HPDE6-E6E7 (cell line): ENCODE measurements at regions not wholly inside any gene's neighbourhood (a gene's known extent, or its start where the extent isn't known, plus 50 kb on each side); places are given as distances from the start of the nearest gene placed in this dataset.
"Not testable (repeated sequence)": the region's sequence is repeated elsewhere in the genome, so short reads cannot be mapped to it uniquely, and the experiment has no call there.

Source experiments
- DNase-seq: peaks from one replicate; pipeline ENCODE4 v3.0.0; 2011; ENCODE audit warnings: missing footprints; ENCODE audit errors: extremely low spot score

GRCh38 chrX:45823536-45823935 is 622.9 kb upstream of the DIPK2B start:
- no peak for DNase-seq

- DNase-seq, result no peak
These were observed 621.4 kb upstream of the DIPK2B start for GRCh38 chrX:45822124-45822523.

GRCh38 chrX:45818913-45819312 is 618.2 kb upstream of the DIPK2B start:
- no peak for DNase-seq

GRCh38 chrX:45815441-45815840 is 614.8 kb upstream of the DIPK2B start:
- no peak for DNase-seq

GRCh38 chrX:45811326-45811725 is 610.6 kb upstream of the DIPK2B start:
- DNase-seq, result no peak

GRCh38 chrX:45807572-45808425 is 607.1 kb upstream of the DIPK2B start:
- DNase-seq, result no peak

GRCh38 chrX:45806410-45807121 is 605.9 kb upstream of the DIPK2B start:
- DNase-seq, result no peak

GRCh38 chrX:45804276-45804675 is 603.6 kb upstream of the DIPK2B start:
- no peak for DNase-seq

- peak; percentile 35 for DNase-seq
These were observed 602.8 kb upstream of the DIPK2B start for GRCh38 chrX:45803383-45803921.

GRCh38 chrX:45801554-45801953 is 600.9 kb upstream of the DIPK2B start:
- no peak for DNase-seq

GRCh38 chrX:45800746-45801453 is 600.2 kb upstream of the DIPK2B start:
- not testable (repeated sequence) for DNase-seq

GRCh38 chrX:45799576-45799975 is 598.9 kb upstream of the DIPK2B start:
- no peak for DNase-seq

- no peak for DNase-seq
These were observed 594.9 kb upstream of the DIPK2B start for GRCh38 chrX:45795546-45795945.

- DNase-seq, result no peak
These were observed 594.3 kb upstream of the DIPK2B start for GRCh38 chrX:45794995-45795337.

GRCh38 chrX:45794323-45794994 is 593.8 kb upstream of the DIPK2B start:
- DNase-seq, result no peak

GRCh38 chrX:45788941-45789348 is 588.3 kb upstream of the DIPK2B start:
- no peak for DNase-seq

GRCh38 chrX:45788315-45788714 is 587.6 kb upstream of the DIPK2B start:
- no peak for DNase-seq

GRCh38 chrX:45784590-45784989 is 583.9 kb upstream of the DIPK2B start:
- no peak for DNase-seq

- no peak for DNase-seq
These were observed 582.3 kb upstream of the DIPK2B start for GRCh38 chrX:45783002-45783401.

GRCh38 chrX:45781901-45782553 is 581.4 kb upstream of the DIPK2B start:
- DNase-seq, result peak; percentile 48

GRCh38 chrX:45778616-45779015 is 577.9 kb upstream of the DIPK2B start:
- DNase-seq, result no peak
